Lower leg skin (tissue), 3 donors: ENCODE measurements at regions not wholly inside any gene's neighbourhood (a gene's known extent, or its start where the extent isn't known, plus 50 kb on each side); places are given as distances from the start of the nearest gene placed in this dataset.

ENCODE experiments used
- CTCF ChIP-seq, 3 donors: fragments of 450-650 bp; IDR thresholded peaks; one replicate each; pipeline ENCODE4 v1.5.1; 2016; ENCODE audit warnings: antibody characterized with exemption in 3 of 3, mild to moderate bottlenecking in 3 of 3, moderate library complexity in 2 of 3
- POLR2A ChIP-seq, 2 donors: fragments of 450-650 bp; IDR thresholded peaks; one replicate each; pipeline ENCODE4 v1.6.1; 2016 to 2017; ENCODE audit warnings: antibody characterized with exemption in 2 of 2, mild to moderate bottlenecking in 1 of 2, moderate library complexity in 1 of 2

GRCh38 chr18:61199171-61199848 lies 133.9 kb upstream of the CDH20 start:
- TF ChIP-seq POLR2A (IDR thresholded peaks at IDR 0.05) (no peak), CTCF (IDR thresholded peaks at IDR 0.05) (no peak)
